Heart left ventricle (tissue), 16 donors: ENCODE measurements at regions not wholly inside any gene's neighbourhood (a gene's known extent, or its start where the extent isn't known, plus 50 kb on each side); places are given as distances from the start of the nearest gene placed in this dataset.
"Not testable (repeated sequence)": the region's sequence is repeated elsewhere in the genome, so short reads cannot be mapped to it uniquely, and the experiment has no call there.

Source experiments
- ATAC-seq, 4 donors: fragments of 200-7000 bp; cut with Tn5 transposase; one replicate each; pipeline ENCODE4 v1.9.1; 2020 to 2022; ENCODE audit warnings: moderate library complexity in 4 of 4, mild to moderate bottlenecking in 3 of 4, moderate number of reproducible peaks in 1 of 4
- DNase-seq, 5 donors: peaks; one replicate each; pipeline ENCODE4 v3.0.0-alpha.2; 2020
- H3K27ac ChIP-seq, 12 donors: fragments of 200-600 bp; sonication (generic) in 4 of 12; one replicate each; pipeline versions ENCODE4 v1.5.0 to v1.8.0; 2016 to 2022; ENCODE audit warnings: mild to moderate bottlenecking in 2 of 12
- H3K27me3 ChIP-seq, 9 donors: fragments of 200-600 bp; sonication (generic) in 2 of 9; one replicate each; pipeline versions ENCODE4 v1.5.1 to v1.8.0; 2016 to 2022; ENCODE audit warnings: mild to moderate bottlenecking in 3 of 9
- H3K36me3 ChIP-seq, 9 donors: fragments of 200-600 bp; sonication (generic) in 2 of 9; one replicate each; pipeline versions ENCODE4 v1.5.0 to v1.8.0; 2018 to 2022; ENCODE audit warnings: mild to moderate bottlenecking in 2 of 9
- H3K4me1 ChIP-seq, 12 donors: fragments of 200-600 bp; sonication (generic) in 4 of 12; one replicate each; pipeline versions ENCODE4 v1.5.0 to v1.8.0; 2016 to 2022; ENCODE audit warnings: mild to moderate bottlenecking in 3 of 12
- H3K4me3 ChIP-seq, 12 donors: fragments of 200-600 bp; sonication (generic) in 4 of 12; one replicate each; pipeline versions ENCODE4 v1.5.0 to v1.8.0; 2017 to 2022; ENCODE audit warnings: mild to moderate bottlenecking in 9 of 12, moderate library complexity in 4 of 12
- H3K9me3 ChIP-seq, 12 donors: fragments of 200-600 bp; sonication (generic) in 4 of 12; one replicate each; pipeline versions ENCODE4 v1.5.0 to v1.8.0; 2016 to 2022; ENCODE audit warnings: mild to moderate bottlenecking in 1 of 12
- POLR2A ChIP-seq, 2 donors: fragments of 450-650 bp; IDR thresholded peaks; one replicate each; pipeline ENCODE4 v1.6.1; 2017; ENCODE audit warnings: antibody characterized with exemption in 2 of 2, mild to moderate bottlenecking in 2 of 2, moderate library complexity in 2 of 2
- WGBS, 4 donors: extraction: QIAGEN DNeasy Blood & Tissue Kit in 2 of 4; methylation state at CpG; one replicate each; pipeline versions ENCODE4 v1.1.5 to v1.1.7; 2013 to 2018; 5-methylcytosine and 5-hydroxymethylcytosine counted together
- intact Hi-C, 10 donors: fragments of 100-400 bp; cut with DNase I; formaldehyde crosslinking; loops; one replicate each; pipeline versions ENCODE4 v1.11.1 to v1.14.2; 2022
- TF ChIP-seq, protein P1 (sequence below), 12 donors: fragments of 200-600 bp; sonication (generic) in 4 of 12; IDR thresholded peaks; one replicate each; pipeline versions ENCODE4 v1.5.0 to v1.8.0; 2018 to 2022; ENCODE audit warnings: antibody characterized with exemption in 12 of 12, mild to moderate bottlenecking in 5 of 12
- donor health status: ischemic (EF 13 %, LVEDD 7.1; RV severe dilation, severe dysfunction).
- donor health status: healthy with polysubstance abuse.
- donor health status: DM: no; HTN: yes; CAD: no.
- donor health status: DM: no; HTN: no; CAD: no.
- donor health status: ischemic (EF 25% LVEDD 6.9; RV normal size, moderate dysfunction).
- donor health status: ischemic (EF 25% LVEDD 5.7; RV mildly dilated, moderate dysfunction).
- donor health status: healthy.
- donor health status: DM: yes; HTN: yes; CAD: no.
- donor health status: ischemic (EF 35%, LVEDD 5.7; RV mildly dilated, moderate dysfunction).
- donor health status: nonischemic (EF 11% LVEDD 7.7; RV severe dilation, severe dysfunction).
- donor health status: DM: yes; HTN: yes; CAD: no.
- donor health status: PGD.
- donor health status: ischemic (EF 29% LVEDD 5.4; RV normal size, mild dysfunction).
- donor health status: nonischemic (EF 23%, LVEDD 6.1; RV moderate dilation, normal function).

DNA sequence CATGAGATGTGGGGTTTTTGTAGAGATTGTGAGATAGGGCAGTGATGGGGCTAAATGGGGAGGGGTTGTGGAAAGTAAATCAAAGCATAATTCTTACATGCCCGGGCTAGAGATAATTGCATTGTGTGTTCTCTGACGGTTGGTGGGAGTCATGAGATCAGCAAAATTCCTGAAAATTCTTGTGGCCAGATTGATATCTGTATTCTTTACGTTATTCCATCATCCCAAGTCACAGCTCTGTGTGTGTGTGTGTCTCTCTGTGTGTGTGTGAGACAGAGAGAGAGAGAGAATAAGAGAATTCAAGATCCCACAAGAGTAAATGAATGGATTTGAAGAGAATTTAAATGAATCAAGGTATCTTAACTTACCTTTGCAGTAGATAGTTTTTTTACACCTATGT is 138.6 kb upstream of the ARHGAP20 start:
- Histone ChIP-seq H3K27ac (no peak overlapping the region), H3K9me3 (peaks cover 0 to 6% (median 0%) of the 10 kb centered on the region in 12 donors), H3K36me3 (no peaks in the 10 kb centered on the region), H3K4me1 (no peaks in the 10 kb centered on the region), H3K4me3 (no peak overlapping the region), H3K27me3 (no peaks in the 10 kb centered on the region)
- intact Hi-C loops, result no loop called here
- DNase-seq, result no peak
- no peak for ATAC-seq
- WGBS, 4 donors, result 57 to 67% (median 62%) methylated on average over 3 of the region's 3 CpGs
- TF ChIP-seq, protein P1, sequence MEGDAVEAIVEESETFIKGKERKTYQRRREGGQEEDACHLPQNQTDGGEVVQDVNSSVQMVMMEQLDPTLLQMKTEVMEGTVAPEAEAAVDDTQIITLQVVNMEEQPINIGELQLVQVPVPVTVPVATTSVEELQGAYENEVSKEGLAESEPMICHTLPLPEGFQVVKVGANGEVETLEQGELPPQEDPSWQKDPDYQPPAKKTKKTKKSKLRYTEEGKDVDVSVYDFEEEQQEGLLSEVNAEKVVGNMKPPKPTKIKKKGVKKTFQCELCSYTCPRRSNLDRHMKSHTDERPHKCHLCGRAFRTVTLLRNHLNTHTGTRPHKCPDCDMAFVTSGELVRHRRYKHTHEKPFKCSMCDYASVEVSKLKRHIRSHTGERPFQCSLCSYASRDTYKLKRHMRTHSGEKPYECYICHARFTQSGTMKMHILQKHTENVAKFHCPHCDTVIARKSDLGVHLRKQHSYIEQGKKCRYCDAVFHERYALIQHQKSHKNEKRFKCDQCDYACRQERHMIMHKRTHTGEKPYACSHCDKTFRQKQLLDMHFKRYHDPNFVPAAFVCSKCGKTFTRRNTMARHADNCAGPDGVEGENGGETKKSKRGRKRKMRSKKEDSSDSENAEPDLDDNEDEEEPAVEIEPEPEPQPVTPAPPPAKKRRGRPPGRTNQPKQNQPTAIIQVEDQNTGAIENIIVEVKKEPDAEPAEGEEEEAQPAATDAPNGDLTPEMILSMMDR (IDR thresholded peaks at IDR 0.05), result no peak

- H3K36me3 ChIP-seq, H3K4me1 ChIP-seq, H3K27me3 ChIP-seq, intact Hi-C loops, DNase-seq, ATAC-seq, H3K27ac ChIP-seq, H3K4me3 ChIP-seq: not testable (repeated sequence)
- peaks cover 0 to 11% (median 0%) of the 10 kb centered on the region in 12 donors for H3K9me3 ChIP-seq
- WGBS, 4 donors, result 84 to 88% (median 86%) methylated on average over 1 of the region's 1 CpG
These were observed 130.8 kb upstream of the ARHGAP20 start for GRCh38 chr11:110843053-110843452.

GRCh38 chr11:110838808-110839207 is 126.6 kb upstream of the ARHGAP20 start:
- DNase-seq, result no peak
- peaks cover 0 to 11% (median 0%) of the 10 kb centered on the region in 12 donors for H3K9me3 ChIP-seq
- intact Hi-C loops, result no loop called here
- H3K4me3 ChIP-seq, result no peak overlapping the region
- H3K27me3 ChIP-seq, result no peaks in the 10 kb centered on the region
- H3K27ac ChIP-seq, result no peak overlapping the region
- WGBS, 4 donors, result 52 to 68% (median 57%) methylated on average over 2 of the region's 2 CpGs
- no peaks in the 10 kb centered on the region for H3K36me3 ChIP-seq
- no peaks in the 10 kb centered on the region for H3K4me1 ChIP-seq
- TF ChIP-seq POLR2A (IDR thresholded peaks at IDR 0.05), result no peak
- TF ChIP-seq, protein P1 (IDR thresholded peaks at IDR 0.05), result no peak
- no peak for ATAC-seq

GRCh38 chr11:110837603-110838002 is 125.4 kb upstream of the ARHGAP20 start:
- H3K36me3 ChIP-seq, result no peaks in the 10 kb centered on the region
- H3K27me3 ChIP-seq, result peaks cover 0 to 2% (median 0%) of the 10 kb centered on the region in 9 donors
- no peak overlapping the region for H3K27ac ChIP-seq
- H3K4me1 ChIP-seq, result no peaks in the 10 kb centered on the region
- no peak for ATAC-seq
- DNase-seq, result no peak
- intact Hi-C loops, result no loop called here
- TF ChIP-seq, protein P1 (IDR thresholded peaks at IDR 0.05), result no peak
- TF ChIP-seq POLR2A (IDR thresholded peaks at IDR 0.05), result no peak
- H3K4me3 ChIP-seq, result no peak overlapping the region
- WGBS, 4 donors, result 46 to 54% (median 50%) methylated on average over 3 of the region's 3 CpGs
- peaks cover 0 to 4% (median 0%) of the 10 kb centered on the region in 12 donors for H3K9me3 ChIP-seq

DNA sequence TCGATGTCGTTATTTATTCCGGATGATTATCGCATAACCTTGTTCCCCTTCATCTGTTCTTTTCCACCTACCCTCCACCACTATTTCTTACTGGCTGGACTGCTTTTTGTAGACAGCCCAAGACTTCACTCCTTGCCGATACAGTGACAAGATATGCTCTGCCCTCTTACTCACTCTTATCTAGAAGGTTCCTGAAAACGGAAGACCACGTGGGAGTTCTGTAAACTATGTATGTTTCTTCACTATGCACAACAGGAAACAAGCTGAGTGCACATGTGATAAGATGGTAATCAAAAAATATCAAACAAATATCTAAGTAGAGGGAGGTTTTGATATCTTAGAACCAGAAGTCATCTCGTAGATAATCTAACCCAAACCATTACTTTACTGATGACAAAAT is 122.9 kb upstream of the ARHGAP20 start:
- Histone ChIP-seq H3K9me3 (no peaks in the 10 kb centered on the region), H3K36me3 (no peaks in the 10 kb centered on the region), H3K4me3 (no peak overlapping the region), H3K27ac (no peak overlapping the region), H3K4me1 (no peaks in the 10 kb centered on the region), H3K27me3 (peaks cover 0 to 2% (median 0%) of the 10 kb centered on the region in 9 donors)
- ATAC-seq (no peak), DNase-seq (no peak)
- no peak for TF ChIP-seq POLR2A (IDR thresholded peaks at IDR 0.05)
- TF ChIP-seq, protein P1 (IDR thresholded peaks at IDR 0.05), result no peak
- 73 to 79% (median 76%) methylated on average over 8 of the region's 8 CpGs for WGBS, 4 donors
- intact Hi-C loops, result no loop called here
